NCI-H226 (cell line): ENCODE measurements at regions not wholly inside any gene's neighbourhood (a gene's known extent, or its start where the extent isn't known, plus 50 kb on each side); places are given as distances from the start of the nearest gene placed in this dataset.

Experiments
- DNase-seq: peaks from one replicate; pipeline ENCODE4 v3.0.0-alpha.2; 2015

DNA sequence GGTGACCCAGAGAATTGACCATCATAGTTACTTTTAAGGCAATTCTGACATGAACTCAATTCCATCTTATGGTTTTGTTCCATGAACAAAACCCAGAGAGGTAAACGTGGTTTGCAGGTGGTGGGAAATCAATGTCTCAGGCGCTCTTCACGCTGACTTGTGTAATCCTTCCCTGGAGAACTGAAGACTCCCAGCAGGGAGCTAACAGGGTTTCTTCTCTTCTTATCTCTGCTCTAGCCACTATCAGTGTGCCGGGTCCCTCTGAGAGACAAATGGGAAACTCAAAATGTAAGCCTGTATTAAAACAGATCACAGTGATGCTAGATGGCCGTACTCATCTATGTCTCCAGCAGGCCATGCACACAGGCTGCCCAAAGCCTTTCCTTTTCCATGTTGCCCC is 57.6 kb upstream of the ARGLU1 start:
- no peak for DNase-seq

- no peak for DNase-seq
Measured at GRCh38 chr13:106623799-106624460, 56.0 kb upstream of the ARGLU1 start.

- no peak for DNase-seq
Measured at GRCh38 chr13:106621833-106622232, 53.9 kb upstream of the ARGLU1 start.

- DNase-seq: peak; percentile 52
Measured at GRCh38 chr13:106619688-106620555, 52.0 kb upstream of the ARGLU1 start.
